Endothelial cell of umbilical vein (primary cell): ENCODE measurements at regions not wholly inside any gene's neighbourhood (a gene's known extent, or its start where the extent isn't known, plus 50 kb on each side); places are given as distances from the start of the nearest gene placed in this dataset.

Source experiments
- BruUV-seq: library from RNA; stranded (reverse); fragments of 400-500 nt; replicated peaks from 2 replicates; lab custom pipeline; 2021; lab: Mats Ljungman, UMichigan
- CTCF ChIA-PET: fragments of 300-600, 350-600 bp; sonication (Branson Sonifier 250); formaldehyde crosslinking; loops from one replicate; lab custom pipeline; 2021; ENCODE audit warnings: antibody characterized with exemption, inconsistent platforms; lab: Charles Lee
- POLR2A ChIA-PET: fragments of 300-600, 350-600 bp; sonication (Branson Sonifier 250); formaldehyde crosslinking; loops from one replicate; lab custom pipeline; 2021; ENCODE audit warnings: antibody characterized with exemption, inconsistent platforms; lab: Charles Lee
- DNase-seq: peaks from one replicate; pipeline ENCODE4 v3.0.0-alpha.2; 2011; ENCODE audit warnings: low read depth, low spot score
- FAIRE-seq: peaks from 2 replicates; lab custom pipeline; 2011; peaks lifted over from hg19 to GRCh38; lab: Jason Lieb, UNC
- H2AFZ ChIP-seq: 2 replicates; pipeline ENCODE4 v1.6.0; 2012; ENCODE audit warnings: low read depth, low read length, control low read depth, inconsistent platforms
- H3K27ac ChIP-seq: 2 replicates; pipeline ENCODE4 v1.5.1; 2011; ENCODE audit warnings: low read depth, mild to moderate bottlenecking, control low read depth, low read length, moderate library complexity; ENCODE audit not compliant: insufficient read depth
- H3K27me3 ChIP-seq, 2 experiments: 2 replicates each; pipeline versions ENCODE4 v1.6.0 to v1.6.1; 2011; ENCODE audit warnings: low read length in 2 of 2, mixed read lengths in 1 of 2; ENCODE audit not compliant: control insufficient read depth in 2 of 2, insufficient read depth in 2 of 2
- H3K36me3 ChIP-seq, 2 experiments: 2 replicates in 1 of 2; 3 replicates in 1 of 2; pipeline ENCODE4 v1.5.1; 2011; ENCODE audit warnings: low read length in 2 of 2, mild to moderate bottlenecking in 1 of 2, moderate library complexity in 1 of 2; ENCODE audit not compliant: control insufficient read depth in 2 of 2, insufficient read depth in 2 of 2; ENCODE audit errors: extremely low read depth in 1 of 2
- H3K4me1 ChIP-seq: 3 replicates; pipeline ENCODE4 v1.5.1; 2011; ENCODE audit warnings: mild to moderate bottlenecking, low read length; ENCODE audit not compliant: control insufficient read depth, insufficient read depth; ENCODE audit errors: extremely low read depth
- H3K4me2 ChIP-seq: 2 replicates; pipeline ENCODE4 v1.6.1; 2011; ENCODE audit warnings: low read length, control low read depth, mixed read lengths; ENCODE audit not compliant: insufficient read depth
- H3K4me3 ChIP-seq, 3 experiments: fragments of 200-600 bp in 1 of 3; sonication (generic), shearing (Covaris generic) in 1 of 3; replicated peaks in 1 of 3; 2 replicates each; pipeline ENCODE4 v1.5.1; 2011 to 2016; ENCODE audit warnings: control low read depth in 3 of 3, low read length in 3 of 3, mild to moderate bottlenecking in 2 of 3, inconsistent platforms in 1 of 3, low read depth in 1 of 3, moderate library complexity in 1 of 3; ENCODE audit not compliant: insufficient read depth in 1 of 3
- H3K79me2 ChIP-seq: 2 replicates; pipeline ENCODE4 v1.6.0; 2012; ENCODE audit warnings: low read length, inconsistent platforms; ENCODE audit not compliant: control insufficient read depth, insufficient read depth
- H3K9ac ChIP-seq: replicated peaks from 2 replicates; pipeline ENCODE3; 2011; ENCODE audit warnings: low read length, control low read depth; ENCODE audit not compliant: insufficient read depth; ENCODE audit errors: extremely low read depth
- H3K9me1 ChIP-seq: replicated peaks from 3 replicates; pipeline ENCODE4 v1.6.0; 2011; ENCODE audit warnings: mild to moderate bottlenecking, low read length; ENCODE audit not compliant: control insufficient read depth, insufficient read depth; ENCODE audit errors: extremely low read depth
- H3K9me3 ChIP-seq: replicated peaks from 2 replicates; pipeline ENCODE4 v1.5.1; 2012; ENCODE audit warnings: low read length, inconsistent platforms; ENCODE audit not compliant: control insufficient read depth, insufficient read depth
- H4K20me1 ChIP-seq: replicated peaks from 2 replicates; pipeline ENCODE3; 2011; ENCODE audit warnings: mild to moderate bottlenecking, low read length; ENCODE audit not compliant: control insufficient read depth, insufficient read depth; ENCODE audit errors: extremely low read depth
- EZH2 ChIP-seq: IDR thresholded peaks from 2 replicates; pipeline ENCODE4 v1.6.1; 2012; ENCODE audit warnings: borderline replicate concordance, low read depth, mild to moderate bottlenecking, moderate library complexity, low read length, inconsistent platforms; ENCODE audit not compliant: severe bottlenecking
- FOS ChIP-seq: IDR thresholded peaks from 2 replicates; pipeline ENCODE4 v1.6.1; 2011; ENCODE audit warnings: mild to moderate bottlenecking, low read length, moderate library complexity, borderline replicate concordance; ENCODE audit not compliant: insufficient read depth
- GATA2 ChIP-seq: IDR thresholded peaks from 2 replicates; pipeline ENCODE4 v1.7.0; 2011; ENCODE audit warnings: low read depth, mild to moderate bottlenecking, moderate library complexity, mixed read lengths, low read length; ENCODE audit not compliant: insufficient read length, insufficient read depth
- JUN ChIP-seq: IDR thresholded peaks from 2 replicates; pipeline ENCODE4 v1.6.1; 2011; ENCODE audit warnings: borderline replicate concordance, low read depth; ENCODE audit not compliant: insufficient read length, insufficient read depth
- POLR2AphosphoS5 ChIP-seq: IDR thresholded peaks from 2 replicates; pipeline ENCODE4 v1.6.1; 2012; ENCODE audit warnings: low read depth, mild to moderate bottlenecking, control low read depth, low read length, moderate library complexity; ENCODE audit not compliant: insufficient read depth
- dilution Hi-C: fragments of 300-500 bp; cut with MboI; formaldehyde crosslinking; loops from one replicate; pipeline ENCODE4 v1.15.0; 2019; ENCODE audit warnings: low sequenced_read_pairs; ENCODE audit not compliant: extremely low pct_ligation_motif_present
- intact Hi-C: fragments of 100-400 bp; cut with micrococcal nuclease; formaldehyde crosslinking; loops from one replicate; pipeline ENCODE4 v1.10.0; 2022
- TF ChIP-seq, protein P1 (sequence below), 2 donors: IDR thresholded peaks; 1 replicate in 1 of 2; 2 replicates in 1 of 2; pipeline ENCODE4 v1.5.1; 2011; ENCODE audit warnings: low read length in 2 of 2, mild to moderate bottlenecking in 2 of 2, moderate library complexity in 2 of 2, control low read depth in 1 of 2, inconsistent platforms in 1 of 2, low read depth in 1 of 2; ENCODE audit not compliant: insufficient read depth in 1 of 2; ENCODE audit errors: extremely low read depth in 1 of 2

DNA sequence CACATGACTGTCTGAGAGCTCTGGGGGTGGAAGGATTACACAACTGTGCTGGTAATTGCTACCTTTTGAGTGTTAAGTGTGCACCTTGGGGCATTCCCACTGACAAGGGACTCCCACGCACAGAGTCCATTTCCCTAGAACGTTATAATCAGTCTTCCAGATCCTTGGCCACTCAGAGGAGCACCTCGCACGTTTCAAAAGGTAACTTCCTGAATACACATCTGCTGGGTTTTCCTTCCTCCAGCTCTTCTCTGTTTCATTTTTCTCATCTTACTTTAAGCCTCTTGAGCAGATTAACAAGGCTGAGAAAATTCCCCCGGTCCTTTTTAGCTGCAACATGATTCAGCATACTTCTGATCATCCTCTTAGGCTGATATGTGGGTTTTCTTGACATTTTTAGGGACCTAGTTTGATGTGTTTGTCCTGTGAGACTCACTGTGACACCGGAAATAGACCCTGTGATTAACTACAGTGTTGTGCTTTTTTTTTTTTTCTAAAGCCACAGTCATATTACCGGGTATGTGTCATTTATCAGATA is 98.4 kb upstream of the DUSP22 start:
- DNase-seq (no peak), FAIRE-seq (no peak)
- Histone ChIP-seq H3K9me1 (no peaks in the 10 kb centered on the region), H2AFZ (no peak overlapping the region), H3K27ac (no peak overlapping the region), H3K4me3 (no peak overlapping the region), H3K4me2 (no peak overlapping the region), H3K36me3 (no peaks in the 10 kb centered on the region), H3K79me2 (no peaks in the 10 kb centered on the region), H3K27me3 (no peaks in the 10 kb centered on the region), H3K9ac (no peak overlapping the region), H3K4me1 (no peaks in the 10 kb centered on the region), H4K20me1 (no peaks in the 10 kb centered on the region), H3K9me3 (no peaks in the 10 kb centered on the region)
- dilution Hi-C loops (no loop called here), intact Hi-C loops (no loop called here)
- no TSS peak for BruUV-seq
- CTCF ChIA-PET: no interaction called here
- TF ChIP-seq EZH2: no peak
- TF ChIP-seq, protein P1, sequence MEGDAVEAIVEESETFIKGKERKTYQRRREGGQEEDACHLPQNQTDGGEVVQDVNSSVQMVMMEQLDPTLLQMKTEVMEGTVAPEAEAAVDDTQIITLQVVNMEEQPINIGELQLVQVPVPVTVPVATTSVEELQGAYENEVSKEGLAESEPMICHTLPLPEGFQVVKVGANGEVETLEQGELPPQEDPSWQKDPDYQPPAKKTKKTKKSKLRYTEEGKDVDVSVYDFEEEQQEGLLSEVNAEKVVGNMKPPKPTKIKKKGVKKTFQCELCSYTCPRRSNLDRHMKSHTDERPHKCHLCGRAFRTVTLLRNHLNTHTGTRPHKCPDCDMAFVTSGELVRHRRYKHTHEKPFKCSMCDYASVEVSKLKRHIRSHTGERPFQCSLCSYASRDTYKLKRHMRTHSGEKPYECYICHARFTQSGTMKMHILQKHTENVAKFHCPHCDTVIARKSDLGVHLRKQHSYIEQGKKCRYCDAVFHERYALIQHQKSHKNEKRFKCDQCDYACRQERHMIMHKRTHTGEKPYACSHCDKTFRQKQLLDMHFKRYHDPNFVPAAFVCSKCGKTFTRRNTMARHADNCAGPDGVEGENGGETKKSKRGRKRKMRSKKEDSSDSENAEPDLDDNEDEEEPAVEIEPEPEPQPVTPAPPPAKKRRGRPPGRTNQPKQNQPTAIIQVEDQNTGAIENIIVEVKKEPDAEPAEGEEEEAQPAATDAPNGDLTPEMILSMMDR (IDR thresholded peaks at IDR 0.05; ENCODE audit: extremely low read depth in 1 of 2, insufficient read depth in 1 of 2, low read depth in 1 of 2, low read length in 2 of 2): no peak
- TF ChIP-seq GATA2: no peak
- no peak for TF ChIP-seq FOS
- no peak for TF ChIP-seq POLR2AphosphoS5
- no peak for TF ChIP-seq JUN
- POLR2A ChIA-PET: no interaction called here
